HEK293 (cell line): ENCODE measurements at regions not wholly inside any gene's neighbourhood (a gene's known extent, or its start where the extent isn't known, plus 50 kb on each side); places are given as distances from the start of the nearest gene placed in this dataset.

ENCODE experiments used
- CTCF ChIA-PET: fragments of 350-600 bp; formaldehyde crosslinking; extraction: SDS; loops from one replicate; lab custom pipeline; 2021; ENCODE audit warnings: antibody characterized with exemption; lab: Yijun Ruan, JAX
- POLR2A ChIA-PET: fragments of 300-600 bp; formaldehyde crosslinking; extraction: SDS; loops from one replicate; lab custom pipeline; 2020; ENCODE audit warnings: antibody characterized with exemption, inconsistent platforms; lab: Yijun Ruan, JAX
- H3K27ac ChIP-seq: fragments of 200-500 bp; sonication (Bioruptor generic); 2 replicates; pipeline ENCODE4 v1.5.1; 2014; ENCODE audit warnings: low read depth, low read length, control low read depth, inconsistent platforms; ENCODE audit errors: extremely low read depth
- H3K36me3 ChIP-seq, 2 experiments: fragments of 200-500 bp in 1 of 2; sonication (Bioruptor generic) in 1 of 2; 1 replicate in 1 of 2; 2 replicates in 1 of 2; pipeline ENCODE4 v1.5.1; 2014 to 2017; ENCODE audit warnings: inconsistent platforms in 2 of 2, low read length in 2 of 2; ENCODE audit not compliant: control insufficient read depth in 2 of 2, insufficient read depth in 1 of 2
- H3K4me1 ChIP-seq: fragments of 200-500 bp; sonication (Bioruptor generic); 2 replicates; pipeline ENCODE4 v1.5.1; 2014; ENCODE audit warnings: mild to moderate bottlenecking, low read length, inconsistent platforms; ENCODE audit not compliant: control insufficient read depth, insufficient read depth
- H3K4me3 ChIP-seq: 2 replicates; pipeline ENCODE4 v1.5.1; 2011; ENCODE audit warnings: low read depth, mild to moderate bottlenecking, control low read depth, low read length, moderate library complexity
- H3K9me3 ChIP-seq: fragments of 200-500 bp; sonication (Bioruptor generic); 2 replicates; pipeline ENCODE4 v1.5.1; 2014; ENCODE audit warnings: low read depth, low read length, inconsistent platforms; ENCODE audit not compliant: control insufficient read depth, insufficient read depth
- KLF9 ChIP-seq: fragments of 450-650 bp; formaldehyde crosslinking; IDR thresholded peaks from 2 replicates; pipeline ENCODE4 v1.5.1; 2016; ENCODE audit warnings: missing biosample characterization, missing genetic modification characterization, low read depth
- MEIS1 ChIP-seq: sonication (generic); formaldehyde crosslinking; IDR thresholded peaks from 2 replicates; pipeline ENCODE4 v1.8.1; 2022; ENCODE audit warnings: missing genetic modification reagents, mild to moderate bottlenecking, borderline replicate concordance
- MYNN ChIP-seq: fragments of 450-650 bp; formaldehyde crosslinking; IDR thresholded peaks from 2 replicates; pipeline ENCODE4 v1.5.1; 2016; ENCODE audit warnings: missing biosample characterization, missing genetic modification characterization, borderline replicate concordance
- SP3 ChIP-seq: fragments of 450-650 bp; formaldehyde crosslinking; IDR thresholded peaks from 2 replicates; pipeline ENCODE4 v1.5.1; 2016; ENCODE audit warnings: missing biosample characterization, missing genetic modification characterization
- TSHZ1 ChIP-seq: fragments of 450-650 bp; formaldehyde crosslinking; IDR thresholded peaks from 2 replicates; pipeline ENCODE4 v1.5.1; 2016; ENCODE audit warnings: missing biosample characterization, missing genetic modification characterization, borderline replicate concordance
- WT1 ChIP-seq: fragments of 450-650 bp; formaldehyde crosslinking; IDR thresholded peaks from 2 replicates; pipeline ENCODE4 v1.5.1; 2016; ENCODE audit warnings: missing biosample characterization, missing genetic modification characterization
- ZBTB26 ChIP-seq: fragments of 450-650 bp; formaldehyde crosslinking; optimal IDR thresholded peaks from 2 replicates; pipeline ENCODE3; 2016; ENCODE audit warnings: missing biosample characterization, mild to moderate bottlenecking, missing genetic modification characterization
- ZBTB6 ChIP-seq: fragments of 450-650 bp; formaldehyde crosslinking; IDR thresholded peaks from 2 replicates; pipeline ENCODE4 v1.5.1; 2017; ENCODE audit warnings: missing biosample characterization, missing genetic modification characterization
- ZEB2 ChIP-seq: fragments of 450-650 bp; formaldehyde crosslinking; IDR thresholded peaks from 2 replicates; pipeline ENCODE4 v1.5.1; 2016; ENCODE audit warnings: missing biosample characterization, missing genetic modification characterization
- ZNF114 ChIP-seq: fragments of 450-650 bp; formaldehyde crosslinking; IDR thresholded peaks from 2 replicates; pipeline ENCODE4 v1.5.0; 2017; ENCODE audit warnings: missing biosample characterization, missing genetic modification characterization
- ZNF202 ChIP-seq: fragments of 450-650 bp; formaldehyde crosslinking; IDR thresholded peaks from 2 replicates; pipeline ENCODE4 v1.5.1; 2016; ENCODE audit warnings: missing biosample characterization, missing genetic modification characterization, borderline replicate concordance
- ZNF280C ChIP-seq: fragments of 450-650 bp; formaldehyde crosslinking; IDR thresholded peaks from 2 replicates; pipeline ENCODE4 v1.5.1; 2016; ENCODE audit warnings: missing biosample characterization, missing genetic modification characterization
- ZNF311 ChIP-seq: fragments of 450-650 bp; formaldehyde crosslinking; IDR thresholded peaks from 2 replicates; pipeline ENCODE4 v1.5.1; 2017; ENCODE audit warnings: missing biosample characterization, missing genetic modification characterization, borderline replicate concordance
- ZNF335 ChIP-seq: fragments of 450-650 bp; formaldehyde crosslinking; conservative IDR thresholded peaks from 2 replicates; pipeline ENCODE4 v1.5.1; 2016; ENCODE audit warnings: missing biosample characterization, missing genetic modification characterization
- ZNF341 ChIP-seq: fragments of 450-650 bp; formaldehyde crosslinking; IDR thresholded peaks from 2 replicates; pipeline ENCODE4; 2016; ENCODE audit warnings: low read depth, missing biosample characterization, missing genetic modification characterization
- ZNF394 ChIP-seq: fragments of 450-650 bp; formaldehyde crosslinking; IDR thresholded peaks from 2 replicates; pipeline ENCODE4 v1.5.1; 2016; ENCODE audit warnings: missing biosample characterization, missing genetic modification characterization, mild to moderate bottlenecking, moderate library complexity, borderline replicate concordance
- ZNF404 ChIP-seq: fragments of 450-650 bp; formaldehyde crosslinking; IDR thresholded peaks from 2 replicates; pipeline ENCODE4 v1.5.1; 2017; ENCODE audit warnings: missing biosample characterization, missing genetic modification characterization
- ZNF449 ChIP-seq: fragments of 450-650 bp; formaldehyde crosslinking; IDR thresholded peaks from 2 replicates; pipeline ENCODE4 v1.5.1; 2017; ENCODE audit warnings: missing biosample characterization, mild to moderate bottlenecking, missing genetic modification characterization, moderate library complexity
- ZNF48 ChIP-seq: fragments of 450-650 bp; formaldehyde crosslinking; IDR thresholded peaks from 2 replicates; pipeline ENCODE4 v1.5.1; 2016; ENCODE audit warnings: missing biosample characterization, missing genetic modification characterization
- ZNF501 ChIP-seq: fragments of 450-650 bp; formaldehyde crosslinking; IDR thresholded peaks from 2 replicates; pipeline ENCODE4 v1.5.1; 2016; ENCODE audit warnings: missing biosample characterization, missing genetic modification characterization
- ZNF596 ChIP-seq: fragments of 450-650 bp; IDR thresholded peaks from 2 replicates; pipeline ENCODE4 v1.5.0; 2018; ENCODE audit warnings: missing biosample characterization, mild to moderate bottlenecking, missing genetic modification characterization, moderate library complexity
- ZNF610 ChIP-seq: fragments of 450-650 bp; formaldehyde crosslinking; IDR thresholded peaks from 2 replicates; pipeline ENCODE4 v1.5.1; 2016; ENCODE audit warnings: missing biosample characterization, missing genetic modification characterization, borderline replicate concordance
- ZNF624 ChIP-seq: fragments of 450-650 bp; formaldehyde crosslinking; IDR thresholded peaks from 2 replicates; pipeline ENCODE4 v1.5.1; 2017; ENCODE audit warnings: missing biosample characterization, missing genetic modification characterization
- ZNF645 ChIP-seq: fragments of 450-650 bp; formaldehyde crosslinking; IDR thresholded peaks from 2 replicates; pipeline ENCODE4; 2016; ENCODE audit warnings: missing biosample characterization, missing genetic modification characterization
- ZNF664 ChIP-seq: fragments of 450-650 bp; formaldehyde crosslinking; IDR thresholded peaks from 2 replicates; pipeline ENCODE4 v1.5.1; 2016; ENCODE audit warnings: missing biosample characterization, missing genetic modification characterization
- ZNF76 ChIP-seq: fragments of 450-650 bp; formaldehyde crosslinking; IDR thresholded peaks from 2 replicates; pipeline ENCODE4; 2016; ENCODE audit warnings: low read depth, missing biosample characterization, missing genetic modification characterization, borderline replicate concordance
- ZSCAN5A ChIP-seq: fragments of 450-650 bp; formaldehyde crosslinking; IDR thresholded peaks from 2 replicates; pipeline ENCODE4 v1.5.1; 2016; ENCODE audit warnings: missing biosample characterization, missing genetic modification characterization

- TF ChIP-seq ZSCAN5A (tag by site-specific recombination) (no peak), ZNF394 (no peak), ZNF341 (tag by site-specific recombination) (no peak), ZNF664 (no peak), ZNF645 (tag by site-specific recombination) (no peak), ZNF114 (tag by site-specific recombination) (no peak), MEIS1 (no peak), ZNF280C (tag by site-specific recombination) (no peak), KLF9 (tag by site-specific recombination) (no peak), WT1 (no peak), ZBTB26 (tag by site-specific recombination) (no peak), ZNF596 (tag by site-specific recombination) (no peak)
Measured at GRCh38 chr3:144482876-144483275, 511.3 kb downstream of the DIPK2A start (continued).

GRCh38 chr3:144487011-144487410, 515.4 kb downstream of the DIPK2A start:
- ChIA-PET POLR2A (no interaction called here), CTCF (no interaction called here)
- TF ChIP-seq ZNF610 (tag by site-specific recombination), result no peak
- TF ChIP-seq MYNN (tag by site-specific recombination), result no peak
- no peak for TF ChIP-seq ZNF76 (tag by site-specific recombination)
- no peak for TF ChIP-seq ZNF449
- no peak for TF ChIP-seq TSHZ1 (tag by site-specific recombination)
- TF ChIP-seq ZNF335, result no peak
- TF ChIP-seq ZNF501 (tag by site-specific recombination), result no peak
- no peak for TF ChIP-seq ZEB2 (tag by site-specific recombination)
- no peak for TF ChIP-seq ZNF404 (tag by site-specific recombination)
- TF ChIP-seq ZNF624, result no peak
- no peak for TF ChIP-seq ZBTB6 (tag by site-specific recombination)
- no peak for TF ChIP-seq ZNF48 (tag by site-specific recombination)
- no peak for TF ChIP-seq ZNF311 (tag by site-specific recombination)
- TF ChIP-seq SP3, result no peak
- no peak for TF ChIP-seq ZNF202 (tag by site-specific recombination)

More at GRCh38 chr3:144487011-144487410, 515.4 kb downstream of the DIPK2A start:
- Histone ChIP-seq H3K9me3 (no peaks in the 10 kb centered on the region), H3K4me1 (no peaks in the 10 kb centered on the region), H3K27ac (no peak overlapping the region), H3K4me3 (no peak overlapping the region), H3K36me3 (no peaks in the 10 kb centered on the region)
